ENCODE measurements at regions not wholly inside any gene's neighbourhood (a gene's known extent, or its start where the extent isn't known, plus 50 kb on each side); places are given as distances from the start of the nearest gene placed in this dataset.

DNA sequence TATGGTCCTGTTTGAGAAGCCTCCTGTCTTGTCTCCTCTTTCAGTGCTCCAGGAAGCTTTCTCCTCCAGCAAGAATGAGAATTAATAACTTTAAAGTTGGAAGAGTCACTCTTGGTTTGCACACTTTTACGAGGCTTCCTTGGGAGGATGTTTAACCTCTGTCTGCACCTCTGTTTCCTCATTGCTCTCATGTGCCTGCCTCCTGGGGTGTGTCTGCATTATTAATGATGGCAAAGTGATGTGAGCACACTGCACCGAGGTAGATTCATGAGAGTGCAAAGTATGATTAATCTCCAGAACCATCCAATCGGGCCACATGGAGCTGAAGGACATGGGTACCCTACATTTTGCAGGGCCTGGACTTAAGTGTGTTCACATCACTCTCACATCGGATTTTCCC lies 73.5 kb upstream of the TENM4 start:
- no peak for DNase-seq
- Histone ChIP-seq H3K4me1 (no peaks in the 10 kb centered on the region), H3K36me3 (no peaks in the 10 kb centered on the region), H3K27me3 (no peaks in the 10 kb centered on the region), H3K4me3 (no peak overlapping the region), H3K9me3 (peaks cover 0 to 3% (median 0%) of the 10 kb centered on the region in 4 donors), H3K27ac (no peak overlapping the region)
- 46 to 74% methylated on average over 3 to 4 of the region's 4 CpGs for WGBS, 2 donors
- TF ChIP-seq, protein P1, sequence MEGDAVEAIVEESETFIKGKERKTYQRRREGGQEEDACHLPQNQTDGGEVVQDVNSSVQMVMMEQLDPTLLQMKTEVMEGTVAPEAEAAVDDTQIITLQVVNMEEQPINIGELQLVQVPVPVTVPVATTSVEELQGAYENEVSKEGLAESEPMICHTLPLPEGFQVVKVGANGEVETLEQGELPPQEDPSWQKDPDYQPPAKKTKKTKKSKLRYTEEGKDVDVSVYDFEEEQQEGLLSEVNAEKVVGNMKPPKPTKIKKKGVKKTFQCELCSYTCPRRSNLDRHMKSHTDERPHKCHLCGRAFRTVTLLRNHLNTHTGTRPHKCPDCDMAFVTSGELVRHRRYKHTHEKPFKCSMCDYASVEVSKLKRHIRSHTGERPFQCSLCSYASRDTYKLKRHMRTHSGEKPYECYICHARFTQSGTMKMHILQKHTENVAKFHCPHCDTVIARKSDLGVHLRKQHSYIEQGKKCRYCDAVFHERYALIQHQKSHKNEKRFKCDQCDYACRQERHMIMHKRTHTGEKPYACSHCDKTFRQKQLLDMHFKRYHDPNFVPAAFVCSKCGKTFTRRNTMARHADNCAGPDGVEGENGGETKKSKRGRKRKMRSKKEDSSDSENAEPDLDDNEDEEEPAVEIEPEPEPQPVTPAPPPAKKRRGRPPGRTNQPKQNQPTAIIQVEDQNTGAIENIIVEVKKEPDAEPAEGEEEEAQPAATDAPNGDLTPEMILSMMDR (IDR thresholded peaks at IDR 0.05): no peak
- TF ChIP-seq EP300 (IDR thresholded peaks at IDR 0.05): no peak
- TF ChIP-seq POLR2AphosphoS5 (IDR thresholded peaks at IDR 0.05): no peak
- TF ChIP-seq POLR2A (IDR thresholded peaks at IDR 0.05): no peak
- ATAC-seq (ENCODE audit: low FRiP score in 2 of 2): no peak

DNA sequence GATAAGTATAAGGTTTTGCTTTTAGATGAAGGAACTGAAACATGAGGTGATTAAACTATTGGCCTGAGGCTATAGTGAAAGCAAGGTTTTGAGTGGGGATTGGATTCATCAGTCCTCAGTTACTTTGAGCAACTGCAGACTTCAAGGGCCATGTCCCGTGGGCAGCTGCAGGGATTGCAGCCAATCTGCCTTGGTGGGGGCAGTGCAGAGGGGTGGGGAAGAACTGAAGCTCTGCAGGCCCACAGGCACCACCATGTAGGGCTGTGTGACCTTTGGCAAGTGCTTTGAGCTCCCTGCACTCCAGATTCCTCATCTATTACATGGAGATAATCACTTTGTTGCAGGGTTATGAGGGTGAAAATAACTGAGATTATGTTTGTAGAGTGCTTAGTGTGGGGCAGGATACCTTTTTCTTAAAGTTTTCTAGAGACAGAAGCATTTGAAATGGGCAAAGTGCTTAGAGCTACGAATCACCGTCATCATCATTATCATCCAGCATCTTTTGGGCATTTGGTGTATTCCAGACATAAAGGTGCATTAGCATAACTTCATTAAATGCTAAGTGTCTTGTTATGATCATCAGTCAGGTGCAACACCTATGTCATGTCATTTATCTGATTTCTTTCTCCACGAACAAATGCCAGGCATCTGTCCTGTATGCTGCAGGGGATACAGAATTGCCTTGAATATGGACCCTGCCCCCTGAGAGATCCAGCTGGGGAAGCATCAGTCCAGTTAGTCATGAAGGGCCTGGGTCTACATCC lies 72.1 kb upstream of the TENM4 start:
- no peaks in the 10 kb centered on the region for H3K4me1 ChIP-seq
- no peak overlapping the region for H3K27ac ChIP-seq
- 59 to 75% methylated on average over 4 of the region's 4 CpGs for WGBS, 2 donors
- peaks cover 0 to 3% (median 0%) of the 10 kb centered on the region in 4 donors for H3K9me3 ChIP-seq
- no peaks in the 10 kb centered on the region for H3K27me3 ChIP-seq
- no peaks in the 10 kb centered on the region for H3K36me3 ChIP-seq
- ATAC-seq (ENCODE audit: low FRiP score in 2 of 2) (no peak), DNase-seq (no peak)
- H3K4me3 ChIP-seq: no peak overlapping the region
- TF ChIP-seq POLR2A (IDR thresholded peaks at IDR 0.05) (no peak), POLR2AphosphoS5 (IDR thresholded peaks at IDR 0.05) (no peak)
- TF ChIP-seq, protein P1 (IDR thresholded peaks at IDR 0.05): no peak

DNA sequence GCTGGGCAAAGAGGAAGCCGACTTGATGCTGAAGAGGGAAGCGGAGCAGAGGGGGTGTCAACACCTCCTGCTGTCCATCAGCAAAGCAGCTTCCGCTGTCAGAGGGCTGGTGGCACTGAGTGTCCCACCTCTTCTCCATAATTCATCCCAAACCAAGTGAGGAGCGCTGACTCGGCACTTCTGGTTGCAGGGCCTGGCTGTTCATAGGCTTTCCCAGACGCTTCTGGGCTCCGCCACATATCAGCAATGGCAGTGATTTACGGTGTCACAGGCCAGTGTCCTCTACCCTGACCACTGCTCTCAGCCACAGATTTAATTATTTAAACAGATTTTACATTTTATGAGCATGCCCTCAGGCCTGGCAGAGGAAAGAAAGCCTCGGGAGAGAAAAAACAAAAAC lies 70.1 kb upstream of the TENM4 start:
- ATAC-seq (ENCODE audit: low FRiP score in 2 of 2) (no peak), DNase-seq (no peak)
- TF ChIP-seq POLR2AphosphoS5 (IDR thresholded peaks at IDR 0.05): no peak
- TF ChIP-seq, protein P1 (IDR thresholded peaks at IDR 0.05): no peak
- no peak for TF ChIP-seq EP300 (IDR thresholded peaks at IDR 0.05)
- no peak for TF ChIP-seq POLR2A (IDR thresholded peaks at IDR 0.05)
- peaks cover 0 to 3% (median 0%) of the 10 kb centered on the region in 4 donors for H3K9me3 ChIP-seq
- H3K27me3 ChIP-seq: no peaks in the 10 kb centered on the region
- H3K4me1 ChIP-seq: no peaks in the 10 kb centered on the region
- no peak overlapping the region for H3K27ac ChIP-seq
- 59 to 69% methylated on average over 9 of the region's 9 CpGs for WGBS, 2 donors
- no peak overlapping the region for H3K4me3 ChIP-seq
- no peaks in the 10 kb centered on the region for H3K36me3 ChIP-seq

DNA sequence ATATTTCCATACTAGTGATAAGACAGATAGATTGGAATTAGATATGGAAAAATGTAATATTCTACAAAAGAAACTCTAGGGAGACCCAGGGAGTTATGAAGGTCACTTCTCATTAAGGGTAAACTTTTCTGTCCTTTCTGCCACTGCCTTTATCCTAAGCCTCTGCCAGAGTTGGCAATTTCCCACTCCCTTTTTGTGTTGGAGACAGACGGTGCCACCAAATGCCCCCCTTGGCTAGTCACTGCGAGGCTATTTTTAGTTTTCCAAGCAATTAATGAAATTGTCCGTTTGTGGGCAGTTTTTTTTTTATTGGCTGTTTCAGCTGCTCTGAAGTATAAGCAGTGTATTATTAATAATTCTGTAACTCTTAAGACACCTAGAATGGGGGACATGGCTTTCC lies 67.6 kb upstream of the TENM4 start:
- H3K36me3 ChIP-seq: no peaks in the 10 kb centered on the region
- H3K9me3 ChIP-seq: no peaks in the 10 kb centered on the region
- no peak overlapping the region for H3K27ac ChIP-seq
- no peaks in the 10 kb centered on the region for H3K4me1 ChIP-seq
- no peaks in the 10 kb centered on the region for H3K27me3 ChIP-seq
- ATAC-seq (ENCODE audit: low FRiP score in 2 of 2) (no peak), DNase-seq (no peak)
- H3K4me3 ChIP-seq: no peak overlapping the region
- TF ChIP-seq POLR2AphosphoS5 (IDR thresholded peaks at IDR 0.05) (no peak), POLR2A (IDR thresholded peaks at IDR 0.05) (no peak)
- 51 to 65% methylated on average over 3 of the region's 3 CpGs for WGBS, 2 donors

DNA sequence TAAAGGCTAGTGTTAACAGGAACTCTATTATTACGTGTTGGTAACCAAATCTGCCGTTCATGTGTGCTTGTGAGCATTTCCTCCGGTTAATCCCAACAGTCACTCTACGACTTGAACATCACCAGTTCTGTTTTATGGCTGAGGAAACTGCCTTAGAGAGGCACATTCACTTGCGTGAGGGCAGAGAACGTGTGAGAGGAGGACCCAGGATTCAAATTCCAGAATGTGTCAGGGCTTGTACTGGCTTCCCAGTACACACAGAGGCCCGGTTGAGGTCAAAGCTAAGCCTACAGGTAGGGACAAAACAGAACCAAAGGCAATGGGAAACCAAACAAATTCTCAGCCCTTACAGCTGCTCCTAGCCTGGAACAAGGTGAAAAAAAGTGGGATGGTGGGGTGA lies 66.9 kb upstream of the TENM4 start:
- Histone ChIP-seq H3K9me3 (no peaks in the 10 kb centered on the region), H3K27me3 (no peaks in the 10 kb centered on the region), H3K4me3 (no peak overlapping the region), H3K4me1 (no peaks in the 10 kb centered on the region), H3K27ac (no peak overlapping the region), H3K36me3 (no peaks in the 10 kb centered on the region)
- WGBS, 2 donors: 59 to 64% methylated on average over 7 of the region's 7 CpGs
- no peak for DNase-seq
- TF ChIP-seq, protein P1 (IDR thresholded peaks at IDR 0.05): no peak
- TF ChIP-seq POLR2AphosphoS5 (IDR thresholded peaks at IDR 0.05) (no peak), POLR2A (IDR thresholded peaks at IDR 0.05) (no peak), EP300 (IDR thresholded peaks at IDR 0.05) (no peak)
- no peak for ATAC-seq (ENCODE audit: low FRiP score in 2 of 2)
